ENCODE measurements at regions not wholly inside any gene's neighbourhood (a gene's known extent, or its start where the extent isn't known, plus 50 kb on each side); places are given as distances from the start of the nearest gene placed in this dataset.

DNA sequence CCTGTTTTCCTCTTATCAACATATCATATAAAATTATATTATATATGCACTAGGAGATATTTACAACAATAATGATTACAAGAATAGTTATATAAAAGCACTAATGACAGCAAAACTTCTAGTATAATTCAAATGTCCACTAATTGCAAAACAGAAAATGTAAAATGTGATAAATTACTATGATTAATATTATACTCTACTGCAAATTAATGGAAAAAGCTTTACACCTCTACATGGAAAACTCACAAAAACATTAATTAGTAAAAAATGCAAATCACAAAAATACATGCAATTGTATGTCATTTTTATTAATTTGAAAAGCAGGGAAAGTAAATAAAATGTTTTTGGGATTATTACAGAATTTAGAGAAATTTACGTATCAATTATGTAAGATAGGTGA, 681.0 kb upstream of the PCDH20 start:
- Mint-ChIP-seq H3K4me1 (no peaks in the 10 kb centered on the region), H3K36me3 (ENCODE audit: low read depth) (no peaks in the 10 kb centered on the region), H3K4me3 (no peak overlapping the region), H3K27me3 (ENCODE audit: low read depth, poor library complexity) (peaks cover 2% of the 10 kb centered on the region), H3K27ac (no peak overlapping the region), H3K9me3 (no peaks in the 10 kb centered on the region)
- no peak for DNase-seq
- TF ChIP-seq, protein P1, sequence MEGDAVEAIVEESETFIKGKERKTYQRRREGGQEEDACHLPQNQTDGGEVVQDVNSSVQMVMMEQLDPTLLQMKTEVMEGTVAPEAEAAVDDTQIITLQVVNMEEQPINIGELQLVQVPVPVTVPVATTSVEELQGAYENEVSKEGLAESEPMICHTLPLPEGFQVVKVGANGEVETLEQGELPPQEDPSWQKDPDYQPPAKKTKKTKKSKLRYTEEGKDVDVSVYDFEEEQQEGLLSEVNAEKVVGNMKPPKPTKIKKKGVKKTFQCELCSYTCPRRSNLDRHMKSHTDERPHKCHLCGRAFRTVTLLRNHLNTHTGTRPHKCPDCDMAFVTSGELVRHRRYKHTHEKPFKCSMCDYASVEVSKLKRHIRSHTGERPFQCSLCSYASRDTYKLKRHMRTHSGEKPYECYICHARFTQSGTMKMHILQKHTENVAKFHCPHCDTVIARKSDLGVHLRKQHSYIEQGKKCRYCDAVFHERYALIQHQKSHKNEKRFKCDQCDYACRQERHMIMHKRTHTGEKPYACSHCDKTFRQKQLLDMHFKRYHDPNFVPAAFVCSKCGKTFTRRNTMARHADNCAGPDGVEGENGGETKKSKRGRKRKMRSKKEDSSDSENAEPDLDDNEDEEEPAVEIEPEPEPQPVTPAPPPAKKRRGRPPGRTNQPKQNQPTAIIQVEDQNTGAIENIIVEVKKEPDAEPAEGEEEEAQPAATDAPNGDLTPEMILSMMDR (IDR thresholded peaks at IDR 0.05) = no peak

DNA sequence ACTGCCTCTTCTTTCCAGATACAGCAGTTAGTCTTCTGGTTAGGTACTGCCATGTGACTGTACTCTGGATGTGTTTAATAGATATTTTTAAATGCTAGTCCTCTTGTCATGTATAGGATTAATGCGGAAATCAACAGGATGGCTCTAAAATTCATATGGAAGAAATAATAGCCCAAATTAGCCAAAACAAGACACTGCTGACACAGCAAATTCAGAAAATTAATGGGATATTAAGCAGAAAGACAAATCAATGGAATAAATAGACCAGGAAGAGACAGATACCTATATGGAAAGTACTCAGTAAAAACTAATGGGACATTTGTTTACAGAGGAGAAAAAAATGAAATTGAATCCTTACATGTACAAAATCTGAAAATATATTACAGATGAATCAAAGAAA, 679.3 kb upstream of the PCDH20 start:
- Mint-ChIP-seq H3K4me3 (no peak overlapping the region), H3K27me3 (ENCODE audit: low read depth, poor library complexity) (no peaks in the 10 kb centered on the region), H3K9me3 (no peaks in the 10 kb centered on the region), H3K4me1 (no peaks in the 10 kb centered on the region), H3K27ac (no peak overlapping the region), H3K36me3 (ENCODE audit: low read depth) (no peaks in the 10 kb centered on the region)
- no peak for DNase-seq
- TF ChIP-seq, protein P1 (IDR thresholded peaks at IDR 0.05) = no peak

DNA sequence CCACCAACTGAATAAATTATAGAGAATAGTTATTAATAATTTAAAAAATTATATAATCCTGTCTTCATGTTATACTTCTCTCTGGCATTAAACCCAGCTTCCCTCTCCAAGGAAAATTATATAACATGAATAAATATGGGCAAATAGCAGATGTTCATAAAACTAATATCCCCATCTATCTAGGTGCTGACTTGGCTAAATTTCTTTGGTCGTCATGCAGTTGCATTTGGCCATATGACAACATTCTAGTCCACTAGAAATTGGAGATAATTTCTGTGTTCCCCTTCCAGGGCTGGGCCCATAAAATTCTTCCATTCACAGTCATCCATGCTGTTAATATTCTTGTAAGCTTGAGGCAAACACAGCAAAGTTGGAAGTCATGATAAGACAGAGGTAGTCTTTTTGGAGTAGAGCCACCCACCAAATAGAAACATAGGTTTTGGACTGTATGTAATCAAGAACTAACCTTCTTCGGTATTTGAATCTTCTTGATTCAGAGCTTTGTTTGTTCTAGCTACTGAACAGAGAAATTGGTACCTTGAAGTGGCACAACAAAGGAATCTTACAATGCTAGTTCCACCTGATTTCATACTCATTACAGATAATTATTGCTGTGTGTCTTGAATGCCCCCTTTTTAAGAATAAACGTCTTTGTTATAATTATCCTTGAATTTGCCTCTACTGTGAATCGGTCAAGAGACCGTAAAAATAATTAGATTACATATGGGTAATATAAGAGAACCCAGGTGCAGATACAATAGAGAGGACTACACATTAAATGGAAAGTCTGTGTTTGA, 678.5 kb upstream of the PCDH20 start:
- Mint-ChIP-seq H3K4me1 (no peaks in the 10 kb centered on the region), H3K9me3 (no peaks in the 10 kb centered on the region), H3K27ac (no peak overlapping the region), H3K4me3 (no peak overlapping the region), H3K27me3 (ENCODE audit: low read depth, poor library complexity) (no peaks in the 10 kb centered on the region), H3K36me3 (ENCODE audit: low read depth) (no peaks in the 10 kb centered on the region)
- TF ChIP-seq, protein P1 (IDR thresholded peaks at IDR 0.05) = no peak
- no peak for DNase-seq

DNA sequence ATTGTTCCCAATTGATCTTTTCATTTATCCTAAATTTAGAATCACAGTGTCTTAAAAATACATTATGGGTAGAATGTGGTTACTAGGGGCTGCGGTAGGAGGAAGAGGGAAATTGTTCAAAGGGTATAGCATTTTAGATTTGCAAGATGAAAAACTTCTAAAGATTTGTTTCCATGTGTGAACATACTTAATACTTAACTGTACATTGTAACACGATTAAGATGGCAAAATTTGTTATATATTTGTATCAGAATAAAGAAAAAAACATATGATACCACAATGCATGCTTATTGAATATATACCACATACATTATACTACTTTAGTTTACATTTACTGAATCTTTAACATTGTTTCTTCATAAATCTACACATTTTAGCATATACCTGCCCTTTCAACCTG, 677.3 kb upstream of the PCDH20 start:
- Mint-ChIP-seq H3K9me3 (no peaks in the 10 kb centered on the region), H3K27me3 (ENCODE audit: low read depth, poor library complexity) (no peaks in the 10 kb centered on the region)
- TF ChIP-seq, protein P1 (IDR thresholded peaks at IDR 0.05) = no peak

DNA sequence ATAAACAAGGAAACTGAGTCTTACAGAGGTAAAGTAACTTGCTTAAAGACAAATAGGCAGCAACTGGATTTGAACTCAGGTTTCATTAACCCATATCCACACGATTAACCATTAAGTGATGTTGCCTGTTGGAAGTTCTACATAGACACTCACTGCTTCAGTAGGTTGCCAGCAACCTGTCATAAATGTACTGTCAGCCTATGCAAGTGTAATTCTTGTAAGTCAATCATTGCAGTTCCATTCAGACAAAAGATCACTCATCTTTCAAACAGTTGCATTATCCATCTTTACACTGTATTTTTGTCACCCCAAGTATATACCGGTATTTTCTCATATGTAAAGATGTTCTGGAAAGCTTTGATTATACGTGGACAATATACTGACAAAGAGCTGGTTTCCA, 676.9 kb upstream of the PCDH20 start:
- TF ChIP-seq, protein P1 (IDR thresholded peaks at IDR 0.05) = no peak
- Mint-ChIP-seq H3K9me3 (no peaks in the 10 kb centered on the region), H3K4me1 (no peaks in the 10 kb centered on the region), H3K36me3 (ENCODE audit: low read depth) (no peaks in the 10 kb centered on the region), H3K27ac (no peak overlapping the region), H3K27me3 (ENCODE audit: low read depth, poor library complexity) (no peaks in the 10 kb centered on the region), H3K4me3 (no peak overlapping the region)
- DNase-seq = no peak

More for the DNA sequence above, 677.3 kb upstream of the PCDH20 start:
- no peak overlapping the region for H3K27ac Mint-ChIP-seq
- no peak for DNase-seq
- H3K4me3 Mint-ChIP-seq = no peak overlapping the region
- H3K4me1 Mint-ChIP-seq = no peaks in the 10 kb centered on the region
- no peaks in the 10 kb centered on the region for H3K36me3 Mint-ChIP-seq (ENCODE audit: low read depth)

DNA sequence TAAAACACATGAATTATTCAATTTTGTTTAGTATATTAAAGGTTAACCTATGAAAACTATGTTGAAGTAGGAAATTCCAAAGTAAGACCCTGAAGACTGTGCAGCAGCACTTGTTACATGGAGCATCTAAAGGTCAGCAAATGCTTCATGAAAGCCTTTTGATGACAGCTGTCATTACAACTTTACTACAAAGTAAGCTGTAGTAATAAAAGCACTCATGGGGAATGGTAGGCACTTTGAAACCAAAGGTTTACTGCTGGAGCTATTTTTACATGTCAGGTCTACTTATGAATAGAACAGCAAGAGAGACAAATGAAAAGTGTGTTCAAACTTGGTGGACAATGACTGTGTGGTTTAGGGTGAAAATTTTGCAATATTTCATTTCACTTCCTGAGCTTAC, 672.5 kb upstream of the PCDH20 start:
- no peaks in the 10 kb centered on the region for H3K9me3 Mint-ChIP-seq
- H3K27me3 Mint-ChIP-seq (ENCODE audit: low read depth, poor library complexity) = no peaks in the 10 kb centered on the region
- no peak for DNase-seq
- no peaks in the 10 kb centered on the region for H3K4me1 Mint-ChIP-seq
- H3K4me3 Mint-ChIP-seq = no peak overlapping the region
- H3K27ac Mint-ChIP-seq = no peak overlapping the region
- TF ChIP-seq, protein P1 (IDR thresholded peaks at IDR 0.05) = no peak
- H3K36me3 Mint-ChIP-seq (ENCODE audit: low read depth) = no peaks in the 10 kb centered on the region
